GM21367 (cell line): ENCODE measurements at regions not wholly inside any gene's neighbourhood (a gene's known extent, or its start where the extent isn't known, plus 50 kb on each side); places are given as distances from the start of the nearest gene placed in this dataset.

Experiments used
- ATAC-seq: cut with Tn5 transposase; IDR thresholded peaks from one replicate; pipeline ENCODE4 v1.9.1; 2021; ENCODE audit not compliant: unreplicated experiment

- no peak for ATAC-seq
Measured at GRCh38 chr3:26347150-26347549, 275.4 kb upstream of the LRRC3B start.

- no peak for ATAC-seq
Measured at GRCh38 chr3:26350853-26351252, 271.7 kb upstream of the LRRC3B start.

GRCh38 chr3:26353097-26353496 lies 269.5 kb upstream of the LRRC3B start:
- no peak for ATAC-seq

- no peak for ATAC-seq
Measured at GRCh38 chr3:26358405-26358804, 264.2 kb upstream of the LRRC3B start.

- ATAC-seq = no peak
Measured at GRCh38 chr3:26365706-26366105, 256.9 kb upstream of the LRRC3B start.

GRCh38 chr3:26368312-26368711 lies 254.3 kb upstream of the LRRC3B start:
- ATAC-seq = no peak

- no peak for ATAC-seq
Measured at GRCh38 chr3:26369133-26369532, 253.4 kb upstream of the LRRC3B start.

GRCh38 chr3:26375843-26376530 lies 246.6 kb upstream of the LRRC3B start:
- no peak for ATAC-seq

- ATAC-seq = no peak
Measured at GRCh38 chr3:26381411-26381810, 241.2 kb upstream of the LRRC3B start.

GRCh38 chr3:26406636-26407035 lies 215.9 kb upstream of the LRRC3B start:
- ATAC-seq = no peak

- no peak for ATAC-seq
Measured at GRCh38 chr3:26418553-26418952, 204.0 kb upstream of the LRRC3B start.

- ATAC-seq = no peak
Measured at GRCh38 chr3:26422415-26422814, 200.2 kb upstream of the LRRC3B start.

GRCh38 chr3:26425076-26425475 lies 197.5 kb upstream of the LRRC3B start:
- ATAC-seq = no peak

GRCh38 chr3:26428992-26429391 lies 193.6 kb upstream of the LRRC3B start:
- no peak for ATAC-seq

- ATAC-seq = no peak
Measured at GRCh38 chr3:26437678-26438077, 184.9 kb upstream of the LRRC3B start.

GRCh38 chr3:26438325-26438940 lies 184.1 kb upstream of the LRRC3B start:
- ATAC-seq = no peak

GRCh38 chr3:26438981-26439884 lies 183.3 kb upstream of the LRRC3B start:
- no peak for ATAC-seq

- no peak for ATAC-seq
Measured at GRCh38 chr3:26449996-26450395, 172.6 kb upstream of the LRRC3B start.

- ATAC-seq = no peak
Measured at GRCh38 chr3:26452363-26452762, 170.2 kb upstream of the LRRC3B start.

GRCh38 chr3:26460985-26461384 lies 161.6 kb upstream of the LRRC3B start:
- no peak for ATAC-seq

GRCh38 chr3:26472345-26472744 lies 150.2 kb upstream of the LRRC3B start:
- no peak for ATAC-seq

- ATAC-seq = no peak
Measured at GRCh38 chr3:26474706-26475105, 147.9 kb upstream of the LRRC3B start.
